ENCODE measurements at regions not wholly inside any gene's neighbourhood (a gene's known extent, or its start where the extent isn't known, plus 50 kb on each side); places are given as distances from the start of the nearest gene placed in this dataset.

GRCh38 chr15:60251300-60252070 is 146.3 kb downstream of the ANXA2 start:
- Histone ChIP-seq H3K4me1 (ENCODE audit: control insufficient read depth in 1 of 2, insufficient read depth in 2 of 2, low read length in 2 of 2) (0 out of 4 replicates have a peak, but pooled peaks cover 0 to 4% of the 10 kb centered on the region in 2 experiments), H3K9me2 (ENCODE audit: insufficient read depth) (no peaks in the 10 kb centered on the region), H2AFZ (ENCODE audit: low read depth, low read length, poor library complexity, severe bottlenecking) (no peak overlapping the region), H3K27me3 (ENCODE audit: insufficient read depth, low read length) (peaks cover 37% of the 10 kb centered on the region; the same call in 1 of the 2 replicates), H4K20me1 (ENCODE audit: insufficient read depth) (no peaks in the 10 kb centered on the region), H3K4me2 (ENCODE audit: low read length) (no peak overlapping the region), H3K9ac (ENCODE audit: low read length) (no peak overlapping the region), H3K4me3 (replicated peaks in 1 of 2; ENCODE audit: low read depth in 1 of 2, low read length in 2 of 2) (no peak overlapping the region), H3K36me3 (ENCODE audit: control insufficient read depth in 1 of 2, insufficient read depth in 2 of 2, low read length in 2 of 2) (no peaks in the 10 kb centered on the region), H3K9me3 (ENCODE audit: control insufficient read depth in 1 of 2, insufficient read depth in 1 of 2, low read depth in 1 of 2, low read length in 2 of 2) (no peaks in the 10 kb centered on the region), H3K27ac (ENCODE audit: low read depth, low read length) (no peak overlapping the region), H3K79me2 (ENCODE audit: insufficient read depth, low read length) (no peaks in the 10 kb centered on the region)
- ChIA-PET CTCF (no interaction called here), RAD21 (ENCODE audit: low non-redundant PET in 1 of 2, low total read pairs in 2 of 2, uncharacterized antibody in 2 of 2, unreplicated experiment in 2 of 2) (no interaction called here), POLR2A (no interaction called here)
- no TSS peak for BruUV-seq (replicated peaks)
- TF ChIP-seq ZFX (IDR thresholded peaks at IDR 0.05) (no peak), SP1 (IDR thresholded peaks at IDR 0.05; ENCODE audit: low read depth) (no peak), ATF3 (IDR thresholded peaks at IDR 0.05) (no peak), REST (IDR thresholded peaks at IDR 0.05; ENCODE audit: low read depth) (no peak), SRF (IDR thresholded peaks at IDR 0.05; ENCODE audit: low read depth) (no peak), YY1 (IDR thresholded peaks at IDR 0.05; ENCODE audit: extremely low read depth, insufficient replicate concordance, low read depth, low read length) (no peak), POLR2AphosphoS5 (IDR thresholded peaks at IDR 0.05; ENCODE audit: low read depth, low read length) (no peak), JUND (IDR thresholded peaks at IDR 0.05) (no peak), SIN3A (IDR thresholded peaks at IDR 0.05; ENCODE audit: low read depth) (no peak), TCF7L2 (IDR thresholded peaks at IDR 0.05; ENCODE audit: borderline replicate concordance, extremely low read depth, insufficient read depth, insufficient read length) (no peak), CEBPB (IDR thresholded peaks at IDR 0.05; ENCODE audit: low read depth) (no peak), FOSL1 (IDR thresholded peaks at IDR 0.05; ENCODE audit: low read depth) (no peak), EGR1 (IDR thresholded peaks at IDR 0.05; ENCODE audit: low read depth) (no peak), CTCF (IDR thresholded peaks at IDR 0.05 in 2 of 3, conservative IDR thresholded peaks at IDR 0.05 in 1 of 3; ENCODE audit: borderline replicate concordance in 1 of 3, insufficient read depth in 1 of 3, low read depth in 2 of 3, low read length in 2 of 3) (no peak)
- DNase-seq (ENCODE audit: low read depth, low spot score) (no peak), ATAC-seq (no peak)
- intact Hi-C loops (cut with micrococcal nuclease) = no loop called here

All from HCT116 (cell line).